DOHH2 (cell line): ENCODE measurements at regions not wholly inside any gene's neighbourhood (a gene's known extent, or its start where the extent isn't known, plus 50 kb on each side); places are given as distances from the start of the nearest gene placed in this dataset.

Source experiments
- H3F3A ChIP-seq: fragments of 200-600 bp; sonication (generic), shearing (Covaris generic); 2 replicates; pipeline ENCODE4 v1.6.0; 2016; ENCODE audit warnings: antibody characterized with exemption, mild to moderate bottlenecking; ENCODE audit not compliant: control insufficient read depth, insufficient read depth
- H3K27ac ChIP-seq: fragments of 200-600 bp; sonication (generic); 2 replicates; pipeline ENCODE4 v1.5.1; 2014; ENCODE audit warnings: low read depth, mild to moderate bottlenecking, low read length, moderate library complexity
- H3K27me3 ChIP-seq: fragments of 200-600 bp; sonication (generic); 2 replicates; pipeline ENCODE4 v1.6.1; 2014; ENCODE audit warnings: mild to moderate bottlenecking, low read length, mixed read lengths; ENCODE audit not compliant: control insufficient read depth
- H3K36me3 ChIP-seq: fragments of 200-600 bp; sonication (generic); 2 replicates; pipeline ENCODE4 v1.6.1; 2014; ENCODE audit warnings: mild to moderate bottlenecking, low read length, moderate library complexity, mixed read lengths; ENCODE audit not compliant: control insufficient read depth
- H3K4me1 ChIP-seq: fragments of 200-600 bp; sonication (generic); 2 replicates; pipeline ENCODE4 v1.6.1; 2014; ENCODE audit warnings: mild to moderate bottlenecking, low read length, mixed read lengths; ENCODE audit not compliant: control insufficient read depth
- H3K4me2 ChIP-seq: fragments of 200-600 bp; sonication (generic); 2 replicates; pipeline ENCODE4 v1.6.0; 2014; ENCODE audit warnings: mild to moderate bottlenecking, low read length, moderate library complexity
- H3K4me3 ChIP-seq: fragments of 200-600 bp; sonication (generic); 2 replicates; pipeline ENCODE4 v1.5.1; 2014; ENCODE audit warnings: mild to moderate bottlenecking, low read length, mixed read lengths
- H3K79me2 ChIP-seq: fragments of 200-600 bp; sonication (generic); 2 replicates; pipeline ENCODE4 v1.6.1; 2014; ENCODE audit warnings: mild to moderate bottlenecking, low read length, mixed read lengths; ENCODE audit not compliant: control insufficient read depth
- H3K9me2 ChIP-seq: fragments of 200-600 bp; sonication (generic); replicated peaks from 2 replicates; pipeline ENCODE4 v1.6.1; 2014; ENCODE audit warnings: mild to moderate bottlenecking, low read length, mixed read lengths; ENCODE audit not compliant: control insufficient read depth
- H3K9me3 ChIP-seq: fragments of 200-600 bp; sonication (generic); 2 replicates; pipeline ENCODE4 v1.6.1; 2014; ENCODE audit warnings: antibody characterized with exemption, low read length, mixed read lengths; ENCODE audit not compliant: control insufficient read depth, insufficient read depth
- H4K20me1 ChIP-seq: fragments of 200-600 bp; sonication (generic); 2 replicates; pipeline ENCODE4 v1.6.0; 2014; ENCODE audit warnings: low read depth, mild to moderate bottlenecking, antibody characterized with exemption, low read length, moderate library complexity; ENCODE audit not compliant: control insufficient read depth, insufficient read depth
- EZH2phosphoT487 ChIP-seq: fragments of 200-600 bp; sonication (generic); IDR thresholded peaks from 2 replicates; pipeline ENCODE4 v1.6.1; 2017; ENCODE audit warnings: borderline replicate concordance, mild to moderate bottlenecking, antibody characterized with exemption, low read length, moderate library complexity, mixed read lengths
- TF ChIP-seq, protein P1 (sequence below): fragments of 200-600 bp; sonication (generic); IDR thresholded peaks from one replicate; pipeline ENCODE4 v1.5.1; 2014; ENCODE audit warnings: antibody characterized with exemption, mild to moderate bottlenecking, low read depth, low read length; ENCODE audit not compliant: poor library complexity, severe bottlenecking

DNA sequence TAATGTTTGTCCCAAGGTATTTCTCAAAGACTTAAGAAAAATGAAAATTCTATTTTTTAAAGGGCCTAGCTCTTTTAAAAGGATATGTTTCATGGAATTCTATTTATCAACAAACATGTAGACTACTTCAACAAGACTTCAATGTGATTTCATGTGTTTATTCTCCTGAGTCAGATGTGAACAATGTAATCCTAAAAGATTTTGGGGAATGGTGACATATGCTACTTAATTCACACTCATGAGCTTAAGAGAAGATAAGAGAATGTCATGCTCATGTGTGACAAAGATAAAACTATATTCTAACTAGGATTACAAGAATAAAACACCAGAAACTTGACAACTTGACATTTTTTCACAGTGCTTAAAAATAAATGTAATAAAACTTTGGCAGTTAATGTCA, 127.5 kb downstream of the TES start:
- Histone ChIP-seq H3K4me3 (no peak overlapping the region), H3K4me2 (no peak overlapping the region), H3F3A (no peaks in the 10 kb centered on the region), H3K27me3 (peaks cover 6% of the 10 kb centered on the region; the same call in 1 of the 2 replicates), H3K9me2 (no peaks in the 10 kb centered on the region), H3K36me3 (no peaks in the 10 kb centered on the region), H3K27ac (no peak overlapping the region), H3K9me3 (no peaks in the 10 kb centered on the region), H3K79me2 (no peaks in the 10 kb centered on the region), H4K20me1 (no peaks in the 10 kb centered on the region), H3K4me1 (no peaks in the 10 kb centered on the region)
- no peak for TF ChIP-seq EZH2phosphoT487
- TF ChIP-seq, protein P1, sequence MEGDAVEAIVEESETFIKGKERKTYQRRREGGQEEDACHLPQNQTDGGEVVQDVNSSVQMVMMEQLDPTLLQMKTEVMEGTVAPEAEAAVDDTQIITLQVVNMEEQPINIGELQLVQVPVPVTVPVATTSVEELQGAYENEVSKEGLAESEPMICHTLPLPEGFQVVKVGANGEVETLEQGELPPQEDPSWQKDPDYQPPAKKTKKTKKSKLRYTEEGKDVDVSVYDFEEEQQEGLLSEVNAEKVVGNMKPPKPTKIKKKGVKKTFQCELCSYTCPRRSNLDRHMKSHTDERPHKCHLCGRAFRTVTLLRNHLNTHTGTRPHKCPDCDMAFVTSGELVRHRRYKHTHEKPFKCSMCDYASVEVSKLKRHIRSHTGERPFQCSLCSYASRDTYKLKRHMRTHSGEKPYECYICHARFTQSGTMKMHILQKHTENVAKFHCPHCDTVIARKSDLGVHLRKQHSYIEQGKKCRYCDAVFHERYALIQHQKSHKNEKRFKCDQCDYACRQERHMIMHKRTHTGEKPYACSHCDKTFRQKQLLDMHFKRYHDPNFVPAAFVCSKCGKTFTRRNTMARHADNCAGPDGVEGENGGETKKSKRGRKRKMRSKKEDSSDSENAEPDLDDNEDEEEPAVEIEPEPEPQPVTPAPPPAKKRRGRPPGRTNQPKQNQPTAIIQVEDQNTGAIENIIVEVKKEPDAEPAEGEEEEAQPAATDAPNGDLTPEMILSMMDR = no peak

DNA sequence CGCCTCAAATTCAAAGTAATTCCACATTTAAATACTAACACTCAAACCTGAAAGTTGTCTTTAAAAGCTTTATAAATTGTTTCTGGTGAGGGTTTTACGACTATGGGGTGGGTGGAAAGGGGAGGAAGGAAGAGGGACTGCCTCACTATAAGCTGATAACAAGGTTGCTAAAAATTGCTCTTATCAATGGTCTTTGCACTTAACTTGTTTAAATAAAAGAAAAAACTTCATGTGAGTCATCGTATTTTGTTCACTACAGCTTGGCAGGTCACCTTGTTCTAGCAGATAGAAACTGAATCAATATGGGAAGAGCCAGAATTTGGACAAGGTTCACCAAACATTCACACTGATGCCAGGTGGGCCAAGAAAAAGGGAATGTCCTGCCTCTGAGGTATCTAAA, 129.2 kb downstream of the TES start:
- H4K20me1 ChIP-seq = no peaks in the 10 kb centered on the region
- H3K36me3 ChIP-seq = no peaks in the 10 kb centered on the region
- no peaks in the 10 kb centered on the region for H3K9me2 ChIP-seq
- H3K27ac ChIP-seq = no peak overlapping the region
- TF ChIP-seq EZH2phosphoT487 = no peak
- TF ChIP-seq, protein P1 = no peak
- no peaks in the 10 kb centered on the region for H3K9me3 ChIP-seq
- H3F3A ChIP-seq = no peaks in the 10 kb centered on the region
- no peaks in the 10 kb centered on the region for H3K27me3 ChIP-seq
- H3K4me3 ChIP-seq = no peak overlapping the region
- H3K4me1 ChIP-seq = no peaks in the 10 kb centered on the region
- no peaks in the 10 kb centered on the region for H3K79me2 ChIP-seq
- H3K4me2 ChIP-seq = no peak overlapping the region

DNA sequence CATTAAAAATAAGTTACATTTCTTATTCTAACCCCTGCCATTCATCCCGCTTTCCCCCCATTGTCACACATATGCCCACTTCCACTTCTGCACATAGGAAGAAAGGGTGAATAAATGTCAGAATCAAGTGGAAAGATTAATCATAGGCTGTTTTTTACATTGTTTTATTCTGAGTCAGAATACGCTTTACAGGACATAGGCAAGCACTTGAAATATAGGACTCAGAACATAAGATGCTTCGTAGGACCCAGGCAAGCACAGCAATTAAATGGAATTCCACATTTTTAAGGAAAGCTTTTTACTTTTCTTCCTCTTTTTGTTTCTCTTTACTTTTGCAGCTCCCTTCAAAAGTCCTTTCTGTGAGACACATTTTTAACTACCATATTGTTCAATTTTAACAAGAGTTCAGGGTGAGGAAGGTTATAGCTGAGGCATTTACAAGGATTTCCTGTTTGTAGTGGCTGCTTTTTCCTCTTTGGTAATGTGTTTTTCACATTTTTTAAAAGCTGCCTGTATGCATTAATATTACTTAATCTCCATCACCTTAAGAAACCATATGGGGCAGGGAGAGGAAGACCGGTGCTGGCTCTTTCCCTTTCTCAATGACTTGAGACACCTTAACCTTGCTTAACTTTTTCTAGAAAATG, 130.0 kb downstream of the TES start:
- H4K20me1 ChIP-seq = no peaks in the 10 kb centered on the region
- H3K79me2 ChIP-seq = no peaks in the 10 kb centered on the region
- no peak overlapping the region for H3K27ac ChIP-seq
- no peak overlapping the region for H3K4me3 ChIP-seq
- no peak for TF ChIP-seq EZH2phosphoT487
- TF ChIP-seq, protein P1 = no peak
- no peaks in the 10 kb centered on the region for H3K9me3 ChIP-seq
- H3K4me1 ChIP-seq = no peaks in the 10 kb centered on the region
- no peaks in the 10 kb centered on the region for H3K36me3 ChIP-seq
- no peaks in the 10 kb centered on the region for H3K27me3 ChIP-seq
- no peaks in the 10 kb centered on the region for H3K9me2 ChIP-seq
- H3F3A ChIP-seq = no peaks in the 10 kb centered on the region
- no peak overlapping the region for H3K4me2 ChIP-seq
